ENCODE measurements at regions not wholly inside any gene's neighbourhood (a gene's known extent, or its start where the extent isn't known, plus 50 kb on each side); places are given as distances from the start of the nearest gene placed in this dataset.

- no peak for TF ChIP-seq POLR2A (IDR thresholded peaks at IDR 0.05)
- TF ChIP-seq, protein P1, sequence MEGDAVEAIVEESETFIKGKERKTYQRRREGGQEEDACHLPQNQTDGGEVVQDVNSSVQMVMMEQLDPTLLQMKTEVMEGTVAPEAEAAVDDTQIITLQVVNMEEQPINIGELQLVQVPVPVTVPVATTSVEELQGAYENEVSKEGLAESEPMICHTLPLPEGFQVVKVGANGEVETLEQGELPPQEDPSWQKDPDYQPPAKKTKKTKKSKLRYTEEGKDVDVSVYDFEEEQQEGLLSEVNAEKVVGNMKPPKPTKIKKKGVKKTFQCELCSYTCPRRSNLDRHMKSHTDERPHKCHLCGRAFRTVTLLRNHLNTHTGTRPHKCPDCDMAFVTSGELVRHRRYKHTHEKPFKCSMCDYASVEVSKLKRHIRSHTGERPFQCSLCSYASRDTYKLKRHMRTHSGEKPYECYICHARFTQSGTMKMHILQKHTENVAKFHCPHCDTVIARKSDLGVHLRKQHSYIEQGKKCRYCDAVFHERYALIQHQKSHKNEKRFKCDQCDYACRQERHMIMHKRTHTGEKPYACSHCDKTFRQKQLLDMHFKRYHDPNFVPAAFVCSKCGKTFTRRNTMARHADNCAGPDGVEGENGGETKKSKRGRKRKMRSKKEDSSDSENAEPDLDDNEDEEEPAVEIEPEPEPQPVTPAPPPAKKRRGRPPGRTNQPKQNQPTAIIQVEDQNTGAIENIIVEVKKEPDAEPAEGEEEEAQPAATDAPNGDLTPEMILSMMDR (IDR thresholded peaks at IDR 0.05) = no peak
These were observed 413.8 kb upstream of the LINC00305 start for GRCh38 chr18:64562651-64563050.
